Thoracic aorta (tissue), 2 donors: ENCODE measurements at regions not wholly inside any gene's neighbourhood (a gene's known extent, or its start where the extent isn't known, plus 50 kb on each side); places are given as distances from the start of the nearest gene placed in this dataset.
"Not testable (repeated sequence)": the region's sequence is repeated elsewhere in the genome, so short reads cannot be mapped to it uniquely, and the experiment has no call there.

Experiments used
- ATAC-seq: fragments of 150-250 bp; one replicate; pipeline ENCODE4 v1.8.0; 2017; ENCODE audit warnings: low read depth; ENCODE audit not compliant: insufficient number of reproducible peaks, low FRiP score
- DNase-seq: peaks from one replicate; pipeline ENCODE4 v3.0.0-alpha.2; 2020; ENCODE audit warnings: low spot score
- H3K27ac ChIP-seq, 2 donors: fragments of 200-600 bp; sonication (generic); 1 replicate in 1 of 2; 2 replicates in 1 of 2; pipeline ENCODE4 v1.5.1; 2016; ENCODE audit warnings: mild to moderate bottlenecking in 2 of 2, moderate library complexity in 2 of 2
- H3K27me3 ChIP-seq: fragments of 200-600 bp; sonication (generic); replicated peaks from 2 replicates; pipeline ENCODE4 v1.6.0; 2016; ENCODE audit warnings: mild to moderate bottlenecking; ENCODE audit not compliant: insufficient read depth
- H3K36me3 ChIP-seq: fragments of 200-600 bp; sonication (generic); one replicate; pipeline ENCODE4 v1.5.1; 2016
- H3K4me1 ChIP-seq, 2 donors: fragments of 200-600 bp; sonication (generic); 1 replicate in 1 of 2; 2 replicates in 1 of 2; pipeline versions ENCODE4 v1.5.1 to v1.6.0; 2016; ENCODE audit warnings: low read depth in 2 of 2, mild to moderate bottlenecking in 1 of 2; ENCODE audit not compliant: control insufficient read depth in 1 of 2
- H3K4me3 ChIP-seq: fragments of 200-600 bp; sonication (generic); 2 replicates; pipeline ENCODE4 v1.5.1; 2016; ENCODE audit warnings: mild to moderate bottlenecking
- H3K9me3 ChIP-seq: fragments of 200-600 bp; sonication (generic); 2 replicates; pipeline ENCODE4 v1.5.1; 2016
- CTCF ChIP-seq: fragments of 200-600 bp; sonication (generic); IDR thresholded peaks from one replicate; pipeline ENCODE4 v1.5.1; 2019; ENCODE audit warnings: antibody characterized with exemption

GRCh38 chr2:21230140-21230539, 106.4 kb downstream of the TDRD15 start:
- Histone ChIP-seq H3K4me1 (peaks cover 0 to 27% of the 10 kb centered on the region in 2 donors), H3K27me3 (no peaks in the 10 kb centered on the region), H3K27ac (no peak overlapping the region), H3K4me3 (no peak overlapping the region), H3K9me3 (no peaks in the 10 kb centered on the region), H3K36me3 (no peaks in the 10 kb centered on the region)
- no peak for ATAC-seq
- TF ChIP-seq CTCF = no peak
- no peak for DNase-seq

GRCh38 chr2:21231985-21232384, 108.2 kb downstream of the TDRD15 start:
- Histone ChIP-seq H3K27ac (no peak overlapping the region), H3K36me3 (no peaks in the 10 kb centered on the region), H3K9me3 (no peaks in the 10 kb centered on the region), H3K27me3 (no peaks in the 10 kb centered on the region), H3K4me1 (peaks cover 0 to 27% of the 10 kb centered on the region in 2 donors), H3K4me3 (no peak overlapping the region)
- DNase-seq (no peak), ATAC-seq (no peak)
- no peak for TF ChIP-seq CTCF

GRCh38 chr2:21233194-21233593, 109.4 kb downstream of the TDRD15 start:
- Histone ChIP-seq H3K36me3 (no peaks in the 10 kb centered on the region), H3K9me3 (no peaks in the 10 kb centered on the region), H3K27ac (no peak overlapping the region), H3K27me3 (no peaks in the 10 kb centered on the region), H3K4me3 (no peak overlapping the region), H3K4me1 (peaks cover 0 to 27% of the 10 kb centered on the region in 2 donors)
- no peak for TF ChIP-seq CTCF
- ATAC-seq = no peak
- DNase-seq = no peak

- no peak for DNase-seq
- H3K9me3 ChIP-seq = no peaks in the 10 kb centered on the region
- ATAC-seq = no peak
- H3K36me3 ChIP-seq = no peaks in the 10 kb centered on the region
- no peak overlapping the region for H3K4me3 ChIP-seq
- H3K27me3 ChIP-seq = no peaks in the 10 kb centered on the region
- H3K4me1 ChIP-seq = peaks cover 0 to 20% of the 10 kb centered on the region in 2 donors
- no peak overlapping the region for H3K27ac ChIP-seq
- TF ChIP-seq CTCF = no peak
Observed at GRCh38 chr2:21234001-21234400, 110.2 kb downstream of the TDRD15 start.

GRCh38 chr2:21234464-21235120, 110.8 kb downstream of the TDRD15 start:
- ATAC-seq (no peak), DNase-seq (no peak)
- Histone ChIP-seq H3K4me1 (peaks cover 0 to 15% of the 10 kb centered on the region in 2 donors), H3K27me3 (no peaks in the 10 kb centered on the region), H3K27ac (no peak overlapping the region), H3K4me3 (no peak overlapping the region), H3K9me3 (no peaks in the 10 kb centered on the region), H3K36me3 (no peaks in the 10 kb centered on the region)
- TF ChIP-seq CTCF = no peak

- H3K9me3 ChIP-seq, H3K36me3 ChIP-seq, H3K27ac ChIP-seq, DNase-seq, H3K4me3 ChIP-seq, ATAC-seq, H3K4me1 ChIP-seq, H3K27me3 ChIP-seq: not testable (repeated sequence)
Observed at GRCh38 chr2:21239749-21240148, 116.0 kb downstream of the TDRD15 start.
